GM18499 (cell line): ENCODE measurements at regions not wholly inside any gene's neighbourhood (a gene's known extent, or its start where the extent isn't known, plus 50 kb on each side); places are given as distances from the start of the nearest gene placed in this dataset.
"Not testable (repeated sequence)": the region's sequence is repeated elsewhere in the genome, so short reads cannot be mapped to it uniquely, and the experiment has no call there.

Experiments
- ATAC-seq: cut with Tn5 transposase; IDR thresholded peaks from one replicate; pipeline ENCODE4 v1.9.1; 2021; ENCODE audit warnings: moderate number of reproducible peaks; ENCODE audit not compliant: insufficient read depth, unreplicated experiment

DNA sequence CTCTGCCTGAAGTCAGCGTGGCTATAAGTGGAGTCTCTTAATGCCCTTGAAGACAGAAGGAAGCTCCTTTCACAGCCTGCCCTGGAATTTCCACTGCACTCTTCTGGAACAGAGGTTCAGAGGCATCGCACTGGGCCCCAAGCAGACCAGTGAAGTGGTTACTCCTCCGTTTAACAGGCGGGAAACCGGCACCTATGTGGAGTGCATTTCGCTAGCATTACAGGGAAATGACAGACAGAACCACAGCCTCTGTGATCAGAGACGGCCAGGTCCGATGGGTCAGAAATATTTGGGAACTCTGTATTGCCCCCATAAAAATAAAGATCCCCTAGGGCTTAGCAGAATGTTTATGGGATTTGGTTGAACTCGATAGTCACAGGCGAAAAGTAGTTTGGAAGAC is 406.9 kb upstream of the PRKCQ start:
- ATAC-seq = no peak

DNA sequence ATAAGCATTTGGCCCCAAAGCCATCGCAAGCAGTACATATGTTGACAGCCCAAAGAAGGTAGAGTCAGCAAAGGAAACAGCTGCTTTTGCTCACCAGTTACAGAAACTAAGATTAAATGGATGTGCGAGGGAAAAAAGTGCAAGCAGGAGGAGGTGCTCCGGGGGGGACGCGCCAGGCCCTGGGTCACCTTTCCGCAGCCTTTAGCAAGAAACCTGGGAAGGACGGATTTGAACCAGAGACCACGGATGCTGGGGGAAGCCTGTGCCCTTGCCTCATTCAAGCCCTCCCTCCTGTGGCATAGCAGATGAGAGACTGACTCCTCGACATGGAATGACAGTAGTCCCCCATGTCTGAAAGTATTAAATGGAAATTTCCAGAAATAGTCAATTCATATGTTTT is 405.6 kb upstream of the PRKCQ start:
- ATAC-seq = no peak

DNA sequence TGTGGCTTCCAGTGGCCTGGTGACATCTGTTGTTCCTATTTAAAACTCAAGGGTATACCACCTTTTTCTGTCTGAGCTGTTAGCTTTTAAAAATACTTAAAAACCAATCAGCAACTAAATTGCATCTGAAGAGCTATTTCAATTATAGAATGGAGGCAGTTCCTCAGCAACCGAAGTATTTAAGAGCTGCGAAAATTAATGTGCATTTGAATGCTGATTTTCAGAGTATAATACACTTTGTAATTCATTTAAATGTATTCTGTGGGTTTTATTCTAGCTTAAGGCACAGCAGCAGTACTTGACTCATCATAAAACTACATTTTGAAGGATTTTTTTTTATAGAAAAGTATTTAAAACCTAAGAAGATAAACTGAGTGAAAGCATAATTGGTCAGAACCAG is 404.9 kb upstream of the PRKCQ start:
- no peak for ATAC-seq

DNA sequence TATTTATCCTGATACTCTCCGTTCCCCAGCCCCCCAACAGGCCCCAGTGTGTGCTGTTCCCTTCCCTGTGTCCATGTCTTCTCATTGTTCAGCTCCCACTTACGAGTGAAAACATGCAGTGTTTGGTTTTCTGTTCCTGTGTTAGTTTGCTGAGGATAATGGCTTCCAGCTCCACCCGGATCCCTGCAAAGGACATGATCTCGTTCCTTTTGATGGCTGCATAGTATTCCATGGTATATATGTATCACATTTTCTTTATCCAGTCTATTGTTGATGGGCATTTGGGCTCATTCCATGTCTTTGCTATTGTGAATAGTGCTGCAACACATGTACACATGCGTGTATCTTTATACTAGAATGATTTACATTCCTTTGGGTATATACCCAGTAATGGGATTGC is 403.9 kb upstream of the PRKCQ start:
- not testable (repeated sequence) for ATAC-seq

DNA sequence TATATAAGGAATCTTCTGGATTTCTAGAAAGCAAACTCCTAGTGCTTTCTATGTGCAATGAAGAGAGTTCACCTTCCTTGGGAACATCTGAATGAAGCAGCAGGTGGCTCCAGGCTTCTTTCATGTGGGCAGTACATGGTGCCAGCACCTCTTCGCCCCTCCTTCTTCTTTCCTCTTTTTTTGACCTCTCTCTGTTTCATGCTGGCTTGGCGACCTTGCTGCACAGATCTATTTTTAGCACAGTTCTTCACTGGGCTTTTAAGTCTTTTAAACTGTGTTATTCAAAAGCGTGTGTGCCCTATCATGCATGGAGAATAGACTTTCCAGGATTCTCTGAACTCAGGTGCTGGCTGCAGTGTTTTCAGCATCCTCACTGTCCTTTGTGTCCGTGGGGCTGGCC is 400.3 kb upstream of the PRKCQ start:
- no peak for ATAC-seq

DNA sequence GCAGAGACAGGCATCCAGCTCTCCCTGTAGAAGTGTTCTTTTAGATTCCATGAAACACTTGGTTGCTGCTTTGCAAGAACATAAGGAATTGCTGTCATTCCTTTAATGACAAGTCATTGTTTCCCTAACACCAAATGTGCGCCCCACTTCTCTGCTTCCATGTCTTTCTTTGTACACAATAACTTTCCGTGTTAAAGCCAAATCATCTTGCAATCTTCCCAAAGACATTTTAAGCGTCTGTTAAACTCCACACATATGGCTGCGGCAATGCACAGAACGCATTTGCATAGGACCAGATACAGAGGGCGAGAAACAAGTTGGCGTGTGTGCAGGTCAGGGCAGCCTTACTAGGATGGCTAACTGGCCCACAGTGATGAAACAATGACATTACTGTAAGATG is 399.3 kb upstream of the PRKCQ start:
- ATAC-seq = no peak

DNA sequence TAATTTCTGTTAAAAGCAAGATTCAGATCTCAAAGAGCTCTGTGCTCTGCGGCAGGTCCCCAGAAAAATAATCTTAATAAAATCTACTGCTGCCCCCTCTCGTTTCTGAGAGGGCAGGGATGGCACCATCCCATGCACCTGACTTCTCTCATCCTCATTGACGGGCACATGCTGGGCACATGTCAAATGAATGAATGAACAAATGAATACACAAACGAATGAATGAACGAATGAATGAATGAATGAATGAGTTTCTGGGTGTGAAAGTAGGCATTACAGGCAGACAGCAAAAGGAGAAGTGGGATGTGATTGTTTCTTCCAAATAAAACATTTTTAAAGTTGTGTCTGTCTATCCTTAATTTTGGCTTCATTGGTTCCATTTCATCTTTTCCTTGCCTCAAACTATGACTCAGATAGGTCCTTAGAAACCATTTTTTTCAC is 398.1 kb upstream of the PRKCQ start:
- ATAC-seq = no peak

DNA sequence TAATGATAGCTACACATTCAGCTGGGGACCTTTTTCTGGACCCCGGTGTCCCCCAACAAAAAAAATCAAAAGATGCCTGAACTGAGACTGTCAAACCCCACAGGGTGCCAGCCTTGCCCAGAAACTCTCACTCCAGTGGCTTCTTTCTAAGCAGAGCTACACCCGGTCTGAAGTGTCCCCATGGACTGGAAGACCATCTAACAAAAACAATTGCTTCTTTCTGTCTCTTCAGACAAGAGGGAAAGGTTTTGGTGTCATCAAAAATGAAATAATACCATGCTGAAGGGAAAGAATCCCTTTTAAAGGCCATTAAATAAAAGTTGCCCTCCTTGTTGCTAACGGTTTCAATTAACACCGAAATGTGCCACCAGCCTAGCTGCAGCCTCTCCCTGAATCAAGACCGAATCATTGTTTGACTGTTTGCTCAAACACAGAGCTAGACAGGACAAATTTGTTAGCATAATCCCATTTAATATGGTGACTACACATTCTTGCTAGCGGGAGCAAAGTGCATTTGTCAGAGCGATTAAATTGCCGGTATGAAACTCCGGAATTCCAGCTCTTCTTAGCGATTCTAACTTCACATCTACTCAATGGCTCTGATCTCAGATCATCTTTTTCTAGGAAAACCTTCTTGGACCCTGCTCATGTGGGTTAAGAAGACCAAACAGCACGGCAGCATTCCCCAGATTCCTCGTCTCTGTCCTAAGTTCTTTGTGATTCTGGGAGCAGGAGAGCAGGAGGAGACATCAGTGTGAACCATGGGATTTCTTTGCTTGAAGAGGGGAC is 397.5 kb upstream of the PRKCQ start:
- no peak for ATAC-seq

DNA sequence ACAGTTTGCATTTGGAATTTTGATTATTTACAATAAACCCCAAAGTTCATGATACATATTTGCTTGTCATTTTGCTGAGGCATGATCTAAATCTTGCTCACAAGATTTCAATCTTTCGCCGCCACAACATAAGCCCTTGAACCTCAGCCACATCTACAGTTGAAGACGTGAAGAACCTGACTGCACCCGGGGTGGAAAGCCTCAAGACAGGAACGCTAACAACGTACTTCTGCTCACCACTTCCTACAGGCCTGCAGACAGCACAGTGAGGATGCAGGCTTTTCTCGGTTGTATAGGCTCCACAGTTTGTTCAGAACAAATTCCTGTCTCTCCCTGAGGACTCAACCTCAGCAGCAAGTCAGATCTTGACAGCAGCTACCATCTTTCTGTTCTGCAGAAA is 393.8 kb upstream of the PRKCQ start:
- no peak for ATAC-seq

DNA sequence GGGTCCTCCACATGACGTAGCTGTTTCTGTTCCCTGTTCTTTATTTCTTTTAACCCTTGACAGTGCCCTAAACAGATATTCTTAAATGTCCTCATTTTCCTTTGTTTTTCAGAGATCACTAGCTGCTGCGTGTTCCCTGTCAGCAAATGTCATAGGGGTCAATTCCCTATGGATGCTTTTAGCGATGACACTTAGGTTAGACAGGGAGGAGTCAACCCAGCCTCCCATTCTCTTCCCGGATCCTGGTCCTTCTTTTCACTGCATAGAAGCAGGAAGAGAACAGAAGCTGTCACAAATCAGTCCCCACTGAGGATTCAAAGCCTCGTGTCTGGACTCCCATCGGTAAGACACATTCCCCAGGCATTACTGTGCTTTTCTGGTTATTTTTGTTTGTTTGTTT is 392.1 kb upstream of the PRKCQ start:
- ATAC-seq = no peak

DNA sequence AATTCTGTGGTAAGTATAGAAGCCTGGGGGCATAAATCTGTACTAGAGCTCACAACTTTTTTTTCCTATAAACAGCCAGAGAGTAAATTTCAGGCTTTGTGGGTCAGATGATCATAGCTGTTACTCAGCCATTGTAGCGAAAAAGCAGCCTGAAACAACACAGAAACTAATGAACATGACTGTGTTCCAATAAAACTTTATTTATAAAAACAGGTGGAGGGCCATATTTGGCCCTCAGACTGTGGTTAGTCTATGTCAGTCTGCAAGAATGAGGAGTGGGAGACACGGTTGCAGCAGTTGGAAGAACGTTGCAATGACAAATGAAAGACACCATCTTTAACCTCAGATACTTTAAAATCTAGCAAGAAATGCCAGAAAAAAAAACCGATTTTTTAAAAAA is 389.6 kb upstream of the PRKCQ start:
- no peak for ATAC-seq

DNA sequence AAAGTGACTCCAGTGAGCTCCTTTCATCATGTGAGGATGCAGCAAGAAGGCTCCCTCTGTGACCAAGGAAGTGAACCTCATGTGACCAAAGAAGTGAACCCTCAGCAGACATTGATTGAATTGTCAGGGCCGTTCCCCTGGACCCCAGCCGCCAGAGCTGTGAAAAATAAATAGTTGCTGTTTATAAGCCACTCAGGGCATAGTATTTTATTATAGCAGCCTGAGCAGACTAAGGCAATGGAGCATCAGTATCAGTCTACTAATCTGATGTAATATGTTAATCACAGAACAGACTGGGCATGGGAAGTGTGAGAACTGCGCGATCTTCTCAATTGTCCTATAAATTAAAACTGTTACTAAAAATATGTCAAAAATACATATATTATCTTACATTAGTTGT is 384.5 kb upstream of the PRKCQ start:
- ATAC-seq = no peak

DNA sequence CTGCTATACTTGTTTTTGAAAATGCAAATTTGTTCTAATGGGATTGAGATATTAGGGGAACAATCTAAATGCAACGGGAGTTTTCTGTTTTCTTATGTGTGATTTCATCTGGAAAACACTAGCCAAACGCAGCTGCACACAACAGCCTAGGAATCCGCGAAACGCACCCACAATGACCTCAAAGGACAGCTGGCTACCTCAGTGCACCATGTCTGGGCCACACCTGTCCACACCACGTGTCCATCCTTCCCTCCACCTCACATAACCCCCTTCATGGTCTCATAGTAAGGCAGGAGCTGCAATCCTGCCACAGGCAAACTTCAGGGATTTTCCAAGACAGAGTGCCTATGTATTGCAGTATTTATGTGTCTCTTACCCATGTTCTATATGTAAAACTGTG is 382.5 kb upstream of the PRKCQ start:
- no peak for ATAC-seq

DNA sequence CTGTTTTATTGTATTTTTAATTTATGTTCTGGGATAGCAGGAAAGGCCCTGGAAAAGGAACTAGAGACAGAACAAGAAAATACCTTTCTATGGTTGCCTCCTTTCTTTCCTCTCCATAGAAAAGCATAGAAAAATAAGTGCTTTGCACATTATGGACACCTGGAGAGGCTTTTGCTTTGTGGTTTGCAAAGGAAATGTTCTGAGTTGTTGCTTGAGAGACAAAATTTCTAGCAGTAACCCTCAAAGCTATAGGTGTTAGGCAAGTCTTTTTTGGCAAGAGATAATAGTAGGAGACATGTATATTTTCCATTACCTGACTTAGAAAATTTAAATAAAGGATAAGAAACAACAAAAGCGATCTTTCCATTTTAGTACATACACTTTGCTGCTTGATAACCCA is 378.6 kb upstream of the PRKCQ start:
- ATAC-seq = no peak

DNA sequence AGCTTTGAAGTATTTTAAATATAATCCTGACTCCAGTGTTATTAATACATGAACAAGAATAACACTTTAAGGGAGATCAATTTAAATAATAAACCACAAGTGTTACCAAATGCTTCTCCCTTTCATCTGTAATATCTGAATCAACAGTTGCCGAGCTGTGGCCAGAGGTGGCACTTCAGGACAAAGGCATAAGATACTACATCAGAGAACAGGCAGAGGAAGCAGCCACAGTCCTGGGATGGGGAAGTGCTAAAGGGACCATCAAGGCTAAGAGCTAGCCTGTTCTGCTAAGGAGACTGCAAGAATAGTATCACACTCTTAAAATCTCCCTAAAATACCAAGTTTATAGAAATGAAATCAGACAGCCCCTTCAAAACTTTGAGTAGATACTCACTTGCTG is 378.2 kb upstream of the PRKCQ start:
- ATAC-seq = no peak

DNA sequence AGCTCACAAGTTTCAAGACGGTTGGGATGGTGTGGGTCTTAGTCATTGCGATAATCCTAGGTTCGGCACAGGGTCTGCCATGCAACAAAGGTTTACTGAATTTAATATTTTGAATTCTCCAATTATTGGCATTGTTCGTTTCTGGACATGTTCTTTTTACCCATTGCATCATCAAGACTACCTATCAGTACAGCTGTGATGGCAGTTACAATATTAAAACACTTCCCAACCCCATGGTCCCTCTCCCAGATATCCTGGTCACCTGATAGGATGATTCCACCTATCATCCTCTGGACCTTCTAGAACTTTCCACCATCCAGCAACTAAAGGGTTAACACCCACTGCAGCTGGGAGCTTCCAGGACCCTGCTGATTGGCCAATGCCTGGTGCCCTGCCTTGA is 377.8 kb upstream of the PRKCQ start:
- no peak for ATAC-seq

DNA sequence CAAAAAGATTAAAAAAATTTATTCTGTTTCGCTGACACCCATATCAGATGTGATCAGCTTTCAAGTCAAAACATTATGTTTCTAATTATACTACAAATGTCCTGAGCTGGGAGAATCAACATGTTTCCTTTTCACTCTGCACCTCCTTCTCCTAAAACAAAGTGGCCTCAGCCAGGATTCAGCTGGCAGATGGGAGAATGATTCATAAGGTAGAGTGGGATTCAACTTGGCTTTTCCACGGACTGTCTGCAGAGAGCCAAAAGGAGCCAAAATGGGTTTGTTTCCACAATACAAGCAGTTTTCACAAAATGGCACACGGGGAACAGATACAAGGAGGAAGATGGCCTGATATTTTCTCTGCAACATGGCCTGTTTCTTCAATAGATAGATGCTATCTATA is 376.5 kb upstream of the PRKCQ start:
- no peak for ATAC-seq

DNA sequence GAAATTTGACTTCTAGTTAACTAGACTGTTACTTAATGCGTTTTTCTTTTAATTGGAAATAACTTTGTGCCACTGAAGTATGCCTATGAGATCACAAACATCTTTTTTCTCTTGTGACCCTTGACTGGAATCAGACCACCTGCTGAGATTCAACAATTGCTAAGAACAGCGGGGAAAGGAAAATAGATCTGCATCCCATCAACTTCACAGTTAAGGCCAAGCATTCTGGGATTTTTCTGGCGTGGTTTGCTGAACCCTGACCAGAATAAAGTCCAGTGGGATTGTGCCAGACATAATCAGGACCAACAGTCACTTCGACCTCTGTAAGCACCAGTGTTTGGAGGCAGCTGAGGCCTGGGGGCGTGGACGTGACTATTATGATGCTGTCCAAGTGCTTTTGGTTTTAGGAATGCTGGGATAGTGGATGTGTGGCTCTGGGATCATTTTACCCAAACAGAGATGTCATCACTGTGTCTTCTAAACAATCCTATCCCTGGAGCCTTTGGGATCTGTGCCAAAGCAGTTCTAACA is 373.3 kb upstream of the PRKCQ start:
- no peak for ATAC-seq

DNA sequence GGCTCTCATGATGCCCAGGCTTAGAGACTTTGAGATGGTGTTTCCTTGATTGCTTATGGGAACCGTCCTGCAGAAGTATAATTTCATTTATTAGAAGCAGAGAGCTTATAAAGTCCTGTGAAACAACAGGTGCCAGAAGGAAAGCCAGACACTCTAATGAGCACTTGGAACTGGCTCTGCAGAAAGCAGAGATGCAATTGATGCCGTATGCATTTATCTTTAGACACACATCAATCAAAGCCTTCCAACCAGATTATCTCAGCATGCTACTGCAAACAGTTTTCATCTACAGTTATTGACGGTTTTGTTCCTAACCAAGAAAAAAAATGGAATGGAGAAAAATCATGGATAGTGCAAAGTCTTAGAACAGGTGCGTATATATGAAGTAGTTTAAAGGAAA is 371.7 kb upstream of the PRKCQ start:
- no peak for ATAC-seq

DNA sequence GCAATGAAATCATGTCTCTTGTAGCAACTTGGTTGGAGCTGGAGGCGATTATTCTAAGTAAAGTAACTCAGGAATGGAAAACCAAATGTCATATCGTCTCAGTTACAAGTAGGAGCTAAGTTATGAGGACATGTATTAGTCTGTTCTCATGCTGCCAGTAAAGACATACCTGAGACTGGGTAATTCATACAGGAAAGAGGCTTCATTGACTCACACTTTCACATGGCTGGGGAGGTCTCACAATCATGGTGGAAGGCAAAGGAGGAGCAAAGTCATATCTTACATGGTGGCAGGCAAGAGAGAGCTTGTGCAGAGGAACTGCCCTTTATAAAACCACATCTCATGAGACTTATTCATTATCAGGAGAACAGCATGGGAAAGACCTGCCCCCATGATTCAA is 370.1 kb upstream of the PRKCQ start:
- no peak for ATAC-seq

DNA sequence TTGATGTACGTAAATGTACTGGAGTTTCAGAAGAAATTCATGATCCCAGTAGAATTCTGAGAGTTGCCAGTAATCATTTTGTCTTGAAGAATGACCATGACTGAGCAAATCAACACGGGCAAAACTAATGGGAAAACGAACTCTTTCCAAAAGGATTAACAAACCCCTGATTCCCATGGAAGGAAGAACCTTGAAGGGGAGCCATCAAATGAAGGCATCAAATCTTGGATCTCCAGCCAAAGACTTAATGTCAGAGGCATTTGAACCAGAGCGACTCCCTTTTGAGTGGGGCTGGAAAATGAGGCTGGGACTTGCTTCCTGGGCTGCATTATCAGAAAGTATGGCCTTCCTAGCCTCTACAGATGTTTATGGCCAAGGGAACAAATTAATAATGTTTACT is 364.4 kb upstream of the PRKCQ start:
- no peak for ATAC-seq

DNA sequence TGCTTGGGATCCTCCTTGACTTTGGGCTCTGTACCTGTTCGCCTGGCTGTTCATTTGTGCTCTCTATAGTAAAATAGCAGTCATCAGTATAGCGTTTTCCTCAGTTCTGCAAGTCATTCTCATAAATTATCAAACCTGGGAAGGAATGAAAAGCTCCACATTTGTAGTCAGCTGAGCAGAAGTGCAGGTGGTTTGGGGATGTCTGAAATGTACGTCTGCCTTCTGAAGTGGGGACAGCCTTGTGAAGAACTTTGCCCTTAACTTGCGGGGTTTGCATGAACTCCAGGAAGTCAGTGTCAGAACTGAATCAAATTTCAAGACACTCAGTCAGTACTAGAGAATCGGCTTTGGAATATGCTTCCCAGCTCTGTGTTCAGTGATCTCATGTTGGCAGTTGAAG is 358.3 kb upstream of the PRKCQ start:
- ATAC-seq = no peak
